Upper lobe of left lung (tissue), 4 donors: ENCODE measurements at regions not wholly inside any gene's neighbourhood (a gene's known extent, or its start where the extent isn't known, plus 50 kb on each side); places are given as distances from the start of the nearest gene placed in this dataset.

Source experiments
- CTCF ChIP-seq, 6 experiments: fragments of 450-650 bp in 4 of 6; fragments of 200-600 bp in 2 of 6; sonication (generic) in 2 of 6; IDR thresholded peaks; one replicate each; pipeline ENCODE4 v1.5.1; 2016 to 2019; ENCODE audit warnings: antibody characterized with exemption in 6 of 6
- POLR2A ChIP-seq, 4 donors: fragments of 450-650 bp; IDR thresholded peaks; one replicate each; pipeline ENCODE4 v1.5.1; 2016 to 2017; ENCODE audit warnings: antibody characterized with exemption in 4 of 4, mild to moderate bottlenecking in 2 of 4

GRCh38 chr7:46739518-46740234 is 818.6 kb upstream of the IGFBP3 start:
- TF ChIP-seq CTCF (IDR thresholded peaks at IDR 0.05) (no peak), POLR2A (IDR thresholded peaks at IDR 0.05) (no peak)
